SHP77 (cell line): ENCODE measurements at regions not wholly inside any gene's neighbourhood (a gene's known extent, or its start where the extent isn't known, plus 50 kb on each side); places are given as distances from the start of the nearest gene placed in this dataset.

ENCODE experiments used
- DNase-seq, 2 experiments: peaks; one replicate each; lab custom pipeline; 2025; lab: John Stamatoyannopoulos, UW

DNA sequence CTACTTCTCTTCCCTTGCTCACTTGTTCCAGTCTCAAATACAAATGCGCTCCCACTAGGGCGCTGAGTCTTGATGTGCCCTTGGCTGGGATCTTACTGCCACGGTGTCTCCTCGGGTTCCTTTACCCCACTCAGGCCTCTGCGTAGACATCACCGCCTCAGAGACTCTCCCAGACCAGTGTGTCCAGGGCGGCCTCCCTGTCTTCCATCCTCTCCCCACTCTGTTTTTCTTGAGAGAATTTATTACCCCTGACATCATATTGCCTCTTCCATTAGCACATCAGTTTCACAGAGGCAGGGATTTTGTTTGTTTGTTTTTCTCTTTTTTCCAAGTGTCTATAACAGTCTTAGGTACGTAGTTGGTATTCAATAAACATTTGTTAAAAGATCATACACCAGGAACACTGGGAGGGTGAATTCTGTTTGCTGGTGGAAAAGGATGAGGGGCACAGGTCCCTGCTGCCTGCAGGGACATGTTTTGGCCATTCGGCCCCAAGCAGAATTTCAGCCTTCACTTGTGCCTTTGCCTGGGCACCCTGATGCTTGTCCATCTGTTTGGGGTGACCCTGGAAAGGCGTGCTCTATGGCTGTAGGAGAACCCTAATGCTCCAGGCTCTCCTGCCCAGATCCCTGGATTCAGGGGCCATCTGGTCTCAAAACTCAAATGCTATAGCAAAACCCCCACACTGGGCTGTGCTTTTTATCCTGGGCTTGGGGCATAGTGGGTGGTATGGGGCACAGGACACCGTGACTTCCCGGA, 55.0 kb downstream of the RPL37A start:
- no peak for DNase-seq

DNA sequence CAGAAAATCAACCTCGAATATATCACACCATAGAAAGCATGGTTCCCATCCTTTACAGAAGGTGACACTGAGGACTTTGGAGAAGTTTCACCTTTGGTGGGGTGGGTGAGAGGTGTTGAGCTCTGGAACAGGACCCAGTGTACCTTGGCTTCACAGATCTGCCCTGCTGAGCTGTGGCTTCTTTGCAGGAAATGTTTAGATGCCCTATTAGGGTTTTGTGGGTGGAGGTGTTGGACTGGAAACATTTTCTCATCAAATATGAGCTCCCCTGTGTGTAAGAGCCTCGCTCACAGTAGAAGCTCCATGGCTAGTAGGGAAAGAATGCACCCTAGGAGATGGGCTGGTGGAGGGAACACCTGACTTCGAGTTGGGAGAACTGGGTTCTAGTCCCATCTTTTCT, 55.6 kb downstream of the RPL37A start:
- no peak for DNase-seq

- no peak for DNase-seq
Observed at GRCh38 chr2:216554755-216555154, 56.1 kb downstream of the RPL37A start.

GRCh38 chr2:216555274-216555673, 56.6 kb downstream of the RPL37A start:
- no peak for DNase-seq

GRCh38 chr2:216556202-216556601, 57.6 kb downstream of the RPL37A start:
- DNase-seq, result no peak

- no peak for DNase-seq
Observed at GRCh38 chr2:216557413-216557812, 58.8 kb downstream of the RPL37A start.

DNA sequence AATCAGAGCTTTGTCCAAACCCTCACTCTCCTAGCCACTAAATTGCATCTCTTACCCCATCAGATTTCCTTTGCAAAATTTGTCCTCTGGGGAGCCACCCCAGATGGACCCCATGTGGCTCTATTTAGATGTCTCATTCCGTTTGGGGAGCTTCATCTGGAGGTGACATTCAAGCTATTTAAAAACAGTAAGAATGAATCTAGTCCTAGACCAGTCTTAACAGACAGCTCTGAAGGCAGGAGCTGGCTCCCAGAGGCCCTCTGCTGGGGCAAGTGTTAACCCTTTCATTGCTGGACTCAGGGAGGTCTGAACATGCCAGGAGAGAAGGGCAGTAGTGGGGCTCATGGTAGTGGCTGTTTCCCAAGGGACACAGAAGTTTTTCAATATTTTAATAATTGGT, 59.2 kb downstream of the RPL37A start:
- no peak for DNase-seq

GRCh38 chr2:216559625-216560156, 61.0 kb downstream of the RPL37A start:
- no peak for DNase-seq

GRCh38 chr2:216560838-216561270, 62.2 kb downstream of the RPL37A start:
- DNase-seq, result no peak

GRCh38 chr2:216562696-216563435, 64.2 kb downstream of the RPL37A start:
- no peak for DNase-seq

GRCh38 chr2:216563646-216564045, 65.0 kb downstream of the RPL37A start:
- no peak for DNase-seq

DNA sequence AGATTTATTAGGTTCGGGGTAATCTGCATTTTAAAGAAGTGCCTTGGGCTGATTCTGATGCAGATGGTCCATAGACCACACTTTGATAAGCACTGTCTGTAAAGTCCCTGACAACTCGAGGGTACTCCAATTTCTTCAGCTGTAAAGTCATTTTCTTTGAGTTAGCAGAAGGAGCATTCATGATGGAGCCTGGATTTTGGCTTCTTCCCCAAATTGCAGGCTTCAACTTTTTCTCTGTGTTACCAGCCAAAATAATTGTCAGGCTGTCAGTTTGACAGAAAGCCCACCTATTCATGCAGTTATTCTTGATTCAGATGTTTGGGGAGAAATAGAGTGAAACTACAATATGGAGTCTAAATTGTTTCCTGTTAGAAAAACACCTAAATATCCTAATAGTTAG, 66.0 kb downstream of the RPL37A start:
- DNase-seq, result no peak

DNA sequence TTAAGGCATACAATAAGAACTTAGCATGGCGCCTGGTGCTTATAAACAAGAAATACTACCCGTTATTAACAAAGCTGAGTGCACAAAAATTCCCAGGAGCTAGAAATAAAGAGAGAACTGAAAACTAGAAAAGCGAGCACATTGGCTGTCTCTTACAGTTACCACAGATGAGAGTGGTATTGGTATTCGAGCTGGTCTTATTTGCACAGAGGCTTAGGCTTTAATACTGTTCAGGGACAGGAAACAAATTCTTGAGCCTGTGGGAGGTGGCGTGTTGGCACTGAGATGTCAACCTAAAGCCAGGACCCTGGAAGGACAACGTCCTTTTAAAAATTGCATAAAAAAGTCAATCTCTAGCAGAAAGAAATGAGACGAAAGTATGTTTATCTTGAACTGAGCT, 67.3 kb upstream of the IGFBP2 start:
- no peak for DNase-seq

DNA sequence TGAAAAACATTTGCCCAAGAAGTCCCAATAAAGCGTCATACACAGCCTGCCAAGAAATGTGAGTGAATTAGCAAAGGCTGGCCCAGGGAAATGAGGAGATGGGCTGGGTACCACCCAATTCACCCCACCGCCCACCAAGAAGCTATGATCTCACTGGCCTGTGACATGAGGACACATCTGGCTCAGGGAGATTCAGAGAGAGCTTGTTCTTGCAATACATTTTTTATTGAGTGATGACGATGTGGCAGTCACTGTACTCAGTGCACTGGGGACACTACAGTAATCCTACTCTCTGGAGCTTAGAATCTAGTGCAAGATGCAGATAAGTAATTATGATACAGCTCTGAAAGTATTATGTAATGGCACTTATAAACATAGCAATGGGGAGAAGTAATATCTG, 64.6 kb upstream of the IGFBP2 start:
- no peak for DNase-seq

DNA sequence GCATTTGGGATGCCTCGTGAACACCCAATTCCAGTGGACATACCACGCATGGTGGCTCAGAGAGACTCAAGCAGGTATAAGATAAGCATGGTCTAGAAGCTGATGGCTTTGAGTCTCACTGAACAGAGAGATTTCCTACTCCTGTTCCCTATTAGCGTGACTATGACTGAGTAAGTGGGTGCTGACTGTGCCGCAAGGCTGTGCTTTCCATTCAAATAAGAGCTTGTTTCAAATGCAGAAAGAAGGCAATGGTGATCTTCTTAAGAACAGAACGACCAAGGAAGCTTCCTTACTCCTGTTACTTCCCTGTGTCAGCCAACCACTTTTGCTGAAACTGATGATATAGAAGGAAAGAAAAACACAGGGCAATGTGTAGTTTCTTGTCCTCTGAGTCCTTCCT, 63.5 kb upstream of the IGFBP2 start:
- DNase-seq, result no peak

DNA sequence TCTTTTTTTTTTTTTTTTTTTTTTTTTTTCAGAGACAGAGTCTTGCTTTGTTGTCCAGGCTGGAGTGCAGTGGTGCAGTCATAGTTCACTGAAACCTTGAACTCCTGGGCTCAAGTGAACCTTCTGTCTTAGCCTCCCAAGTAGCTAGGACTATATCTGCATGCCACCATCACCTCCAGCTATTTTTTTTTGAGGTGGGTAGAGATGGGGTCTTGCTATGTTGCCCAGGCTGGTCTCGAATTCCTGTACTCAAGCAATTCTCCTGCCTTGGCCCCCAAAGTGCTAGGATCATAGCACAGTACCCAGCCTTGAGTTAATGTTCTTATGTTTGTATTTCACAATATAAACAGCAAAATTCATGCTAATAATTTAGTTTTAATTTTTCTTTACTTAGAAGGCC, 62.9 kb upstream of the IGFBP2 start:
- DNase-seq, result no peak

GRCh38 chr2:216571178-216571908, 61.9 kb upstream of the IGFBP2 start:
- DNase-seq, result peak in 1 of 2 experiments; percentile 24

GRCh38 chr2:216571909-216572513, 61.2 kb upstream of the IGFBP2 start:
- no peak for DNase-seq

DNA sequence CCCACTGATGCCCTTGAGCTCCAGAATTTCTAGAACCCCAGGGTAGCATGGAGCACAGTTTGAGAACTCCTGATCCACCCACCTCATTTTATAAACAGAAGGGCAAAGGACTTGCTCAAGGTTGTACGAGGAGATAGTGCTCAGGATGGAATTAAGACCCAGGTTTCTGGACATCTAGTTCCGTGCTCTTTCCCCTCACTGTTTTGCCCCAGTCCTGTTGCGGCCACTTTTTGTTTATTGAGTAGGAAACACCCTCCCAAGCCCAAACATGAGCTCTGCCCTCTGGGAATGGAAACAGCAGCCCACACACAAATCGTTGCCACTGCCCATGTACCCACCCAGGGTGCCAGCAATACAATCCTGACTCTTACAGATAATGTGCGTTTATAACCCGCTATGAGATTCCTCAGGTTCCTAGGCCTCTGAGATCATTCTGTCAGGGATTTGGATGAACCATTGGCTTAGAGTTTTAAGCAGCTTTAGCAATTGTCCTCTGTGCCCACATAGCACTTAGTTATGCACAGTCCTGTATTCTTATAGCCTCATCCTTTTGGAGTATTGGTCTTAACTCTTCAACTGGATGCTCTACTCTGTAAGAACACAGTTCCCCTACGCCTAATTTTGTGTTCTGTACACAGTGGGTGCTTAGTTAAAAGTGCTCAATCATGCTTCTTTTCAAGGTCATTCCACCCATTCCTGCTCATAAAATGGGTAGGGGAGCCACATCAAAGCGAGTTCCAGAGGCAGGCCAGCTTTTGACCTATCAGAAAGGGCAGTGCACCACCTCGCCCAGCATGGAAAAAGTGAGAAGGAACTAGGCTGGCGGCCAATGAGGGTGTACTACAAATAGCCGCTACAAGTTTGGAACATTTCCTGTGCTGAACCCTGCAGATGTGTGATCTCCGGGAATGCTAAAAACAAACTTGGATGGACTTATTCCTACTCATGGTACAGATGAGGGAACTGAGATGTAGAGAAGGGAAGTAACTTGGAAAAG, 60.3 kb upstream of the IGFBP2 start:
- no peak for DNase-seq

DNA sequence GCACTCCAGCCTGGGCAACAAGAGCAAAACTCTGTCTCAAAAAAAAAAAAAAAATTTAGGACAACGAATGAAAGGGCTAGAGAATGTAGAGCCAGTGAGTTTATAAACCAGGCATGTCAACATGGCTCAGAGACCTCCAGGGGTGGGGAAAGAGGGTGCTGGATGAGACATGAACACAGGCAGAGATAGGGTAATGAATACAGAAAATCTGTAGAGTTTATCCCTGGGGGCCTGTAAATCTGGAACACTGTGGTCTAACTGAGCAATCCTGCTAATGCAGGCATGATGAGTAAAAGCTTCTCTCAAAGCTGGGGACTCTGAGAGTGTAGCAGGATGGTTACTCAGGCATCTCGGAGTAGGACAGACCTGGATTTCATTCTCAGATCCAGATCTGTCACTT, 59.2 kb upstream of the IGFBP2 start:
- DNase-seq, result no peak

GRCh38 chr2:216574586-216574985, 58.6 kb upstream of the IGFBP2 start:
- DNase-seq, result no peak
